ENCODE measurements at regions not wholly inside any gene's neighbourhood (a gene's known extent, or its start where the extent isn't known, plus 50 kb on each side); places are given as distances from the start of the nearest gene placed in this dataset.

GRCh38 chr6:164414695-164415094 is 894.7 kb downstream of the C6orf118 start:
- H3K36me3 ChIP-seq (ENCODE audit: insufficient read depth, low read length) = no peaks in the 10 kb centered on the region
- no peaks in the 10 kb centered on the region for H3K9me3 ChIP-seq (ENCODE audit: control insufficient read depth, insufficient read depth, low read length)
- H3K9ac ChIP-seq (ENCODE audit: low read depth, low read length) = no peak overlapping the region
- H3K4me1 ChIP-seq (ENCODE audit: insufficient read depth, low read length) = no peaks in the 10 kb centered on the region

DNA sequence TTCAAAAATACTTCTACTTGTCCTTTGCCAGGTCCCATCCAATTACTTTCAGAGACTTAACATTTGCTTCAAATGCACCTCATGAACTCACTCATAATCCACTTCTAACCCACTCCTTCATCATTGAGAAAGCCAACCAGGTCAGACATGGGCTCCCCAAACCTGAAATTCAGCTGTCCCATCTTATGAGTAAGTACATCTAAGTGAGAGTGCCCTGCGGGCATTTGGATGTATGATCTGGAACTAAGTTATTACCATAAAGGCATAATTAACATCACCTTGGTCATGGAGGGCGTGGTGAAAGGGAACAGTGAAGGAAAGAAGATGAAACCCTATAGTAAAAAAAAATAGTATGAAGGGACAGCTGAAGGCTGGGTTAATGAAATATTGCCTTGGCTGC is 896.8 kb downstream of the C6orf118 start:
- Histone ChIP-seq H3K9me3 (ENCODE audit: control insufficient read depth, insufficient read depth, low read length) (no peaks in the 10 kb centered on the region), H3K36me3 (ENCODE audit: insufficient read depth, low read length) (no peaks in the 10 kb centered on the region), H3K4me1 (ENCODE audit: insufficient read depth, low read length) (no peaks in the 10 kb centered on the region), H3K9ac (ENCODE audit: low read depth, low read length) (no peak overlapping the region)

DNA sequence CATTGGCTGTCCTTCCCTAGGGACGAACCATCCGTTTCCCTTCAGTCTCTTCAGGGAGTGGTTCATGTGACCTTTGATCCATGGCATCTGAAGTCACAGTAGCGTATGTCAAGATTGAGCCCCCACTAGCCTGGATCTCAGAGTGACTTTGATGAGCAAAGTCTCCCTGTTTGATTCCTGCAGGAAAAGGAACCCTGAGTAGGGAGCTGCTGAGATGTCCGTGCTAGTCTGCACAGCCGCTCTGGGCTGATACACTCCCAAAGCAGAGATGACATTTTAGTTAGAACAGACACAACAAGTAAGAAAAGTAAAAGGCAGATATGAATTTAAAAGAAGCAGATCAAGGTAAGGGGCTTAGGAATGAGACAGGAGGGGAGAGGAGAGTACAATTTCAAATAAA is 899.4 kb downstream of the C6orf118 start:
- no peak overlapping the region for H3K9ac ChIP-seq (ENCODE audit: low read depth, low read length)
- H3K36me3 ChIP-seq (ENCODE audit: insufficient read depth, low read length) = no peaks in the 10 kb centered on the region
- no peaks in the 10 kb centered on the region for H3K4me1 ChIP-seq (ENCODE audit: insufficient read depth, low read length)
- no peaks in the 10 kb centered on the region for H3K9me3 ChIP-seq (ENCODE audit: control insufficient read depth, insufficient read depth, low read length)

DNA sequence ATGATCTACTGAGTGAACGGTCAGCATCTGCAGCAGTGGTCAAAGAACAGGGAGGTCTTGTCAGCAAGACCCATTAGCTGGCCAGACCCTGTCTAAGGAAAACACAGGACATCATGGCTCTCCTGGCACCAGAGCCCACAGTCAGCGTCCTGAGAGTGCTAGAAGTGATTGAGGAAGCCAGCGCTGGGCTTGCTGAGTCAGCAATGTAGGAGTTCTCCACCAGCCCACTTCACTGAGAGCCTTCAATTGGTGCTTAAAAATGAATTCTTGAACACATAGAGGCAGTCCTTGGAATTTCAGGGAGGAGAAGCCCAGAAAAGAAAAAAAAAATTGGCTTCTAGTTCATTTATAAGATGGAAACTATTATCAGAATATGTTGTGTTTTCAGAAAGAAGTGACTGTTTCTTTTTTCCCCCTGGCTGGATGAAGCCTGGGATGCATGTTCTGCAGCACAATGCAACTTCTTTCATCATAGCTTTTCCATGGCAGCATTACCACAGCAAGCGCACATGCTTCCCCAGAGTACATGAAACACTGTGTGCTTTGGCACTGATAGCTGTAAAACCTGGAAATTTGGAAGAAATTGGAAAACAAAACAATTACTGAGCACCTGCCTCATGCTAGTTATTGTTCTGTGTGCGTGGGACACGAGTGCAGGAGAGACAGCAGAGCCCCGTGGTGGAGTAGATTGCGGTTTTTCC is 899.9 kb downstream of the C6orf118 start:
- Histone ChIP-seq H3K9me3 (ENCODE audit: control insufficient read depth, insufficient read depth, low read length) (no peaks in the 10 kb centered on the region), H3K4me1 (ENCODE audit: insufficient read depth, low read length) (no peaks in the 10 kb centered on the region), H3K36me3 (ENCODE audit: insufficient read depth, low read length) (no peaks in the 10 kb centered on the region), H3K9ac (ENCODE audit: low read depth, low read length) (no peak overlapping the region)

DNA sequence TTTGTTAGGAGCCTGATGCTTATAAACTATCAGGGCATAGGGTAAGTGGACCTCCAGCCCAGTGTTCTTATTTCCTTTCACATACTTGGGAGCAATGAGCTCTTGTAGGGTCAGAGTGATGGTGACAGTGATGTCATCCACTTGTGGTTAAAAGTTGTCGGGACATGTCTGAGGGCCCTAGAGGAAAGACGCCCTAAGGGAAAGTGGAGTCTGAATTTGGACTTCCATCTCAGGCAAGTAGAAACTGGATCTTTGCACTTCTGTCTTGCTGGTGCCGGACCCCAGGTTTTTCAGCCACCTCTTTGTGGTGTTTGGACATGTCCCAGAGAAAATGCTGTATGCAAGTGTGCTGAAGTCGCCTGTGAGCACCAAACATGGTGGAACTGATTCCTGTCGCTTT is 900.5 kb downstream of the C6orf118 start:
- Histone ChIP-seq H3K36me3 (ENCODE audit: insufficient read depth, low read length) (no peaks in the 10 kb centered on the region), H3K4me1 (ENCODE audit: insufficient read depth, low read length) (no peaks in the 10 kb centered on the region), H3K9ac (ENCODE audit: low read depth, low read length) (no peak overlapping the region), H3K9me3 (ENCODE audit: control insufficient read depth, insufficient read depth, low read length) (no peaks in the 10 kb centered on the region)

DNA sequence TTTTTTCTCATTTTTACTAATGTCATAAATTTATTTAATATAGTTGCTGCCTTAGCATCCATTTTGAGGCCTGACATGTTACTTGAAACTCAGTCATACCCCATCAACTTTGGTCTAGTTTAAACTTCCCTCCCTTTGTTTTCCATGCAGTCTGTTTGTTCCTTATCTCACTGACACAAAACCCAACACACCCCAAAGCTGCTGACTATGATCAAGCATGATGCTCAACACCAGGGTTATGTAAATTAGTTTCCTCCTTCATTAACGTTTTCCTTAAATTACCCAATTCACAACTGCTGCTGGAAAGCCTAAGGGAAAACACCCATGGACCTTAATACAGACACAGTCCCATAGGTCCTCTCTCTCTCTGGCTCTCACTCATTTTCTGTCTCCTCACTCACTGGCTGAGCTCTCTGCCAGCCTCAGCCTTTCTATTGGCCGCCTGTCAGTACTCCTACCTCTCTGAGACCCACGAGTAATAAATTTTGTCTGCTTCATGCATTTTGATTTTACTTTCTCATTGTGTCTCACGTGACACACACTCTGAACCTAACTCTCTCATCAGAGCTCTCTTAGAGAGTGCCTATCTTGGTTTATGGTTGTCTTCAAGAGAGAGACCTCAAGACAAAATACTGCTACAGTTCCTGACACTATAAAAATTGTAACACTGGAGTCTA is 904.5 kb downstream of the C6orf118 start:
- no peaks in the 10 kb centered on the region for H3K4me1 ChIP-seq (ENCODE audit: insufficient read depth, low read length)
- H3K9me3 ChIP-seq (ENCODE audit: control insufficient read depth, insufficient read depth, low read length) = no peaks in the 10 kb centered on the region
- no peak overlapping the region for H3K9ac ChIP-seq (ENCODE audit: low read depth, low read length)
- H3K36me3 ChIP-seq (ENCODE audit: insufficient read depth, low read length) = no peaks in the 10 kb centered on the region

DNA sequence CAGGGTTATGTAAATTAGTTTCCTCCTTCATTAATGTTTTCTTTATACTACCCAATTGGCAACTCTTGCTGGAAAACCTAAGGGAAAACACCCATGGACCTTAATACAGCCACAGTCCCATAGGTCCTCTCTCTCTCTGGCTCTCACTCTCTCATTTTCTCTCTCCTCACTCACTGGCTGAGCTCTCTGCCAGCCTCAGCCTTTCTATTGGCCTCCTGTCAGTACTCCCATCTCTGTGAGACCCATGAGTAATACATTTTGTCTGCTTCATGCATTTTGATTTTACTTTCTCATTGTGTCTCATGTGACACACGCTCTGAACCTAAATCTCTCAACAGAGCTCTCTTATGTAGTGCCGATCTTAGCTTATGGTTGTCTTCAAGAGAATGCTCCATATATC is 907.5 kb downstream of the C6orf118 start:
- H3K9ac ChIP-seq (ENCODE audit: low read depth, low read length) = no peak overlapping the region
- no peaks in the 10 kb centered on the region for H3K36me3 ChIP-seq (ENCODE audit: insufficient read depth, low read length)
- no peaks in the 10 kb centered on the region for H3K4me1 ChIP-seq (ENCODE audit: insufficient read depth, low read length)
- no peaks in the 10 kb centered on the region for H3K9me3 ChIP-seq (ENCODE audit: control insufficient read depth, insufficient read depth, low read length)

GRCh38 chr6:164398647-164399046 is 910.8 kb downstream of the C6orf118 start:
- Histone ChIP-seq H3K9me3 (ENCODE audit: control insufficient read depth, insufficient read depth, low read length) (no peaks in the 10 kb centered on the region), H3K4me1 (ENCODE audit: insufficient read depth, low read length) (no peaks in the 10 kb centered on the region; the same call in 1 of the 2 replicates), H3K36me3 (ENCODE audit: insufficient read depth, low read length) (no peaks in the 10 kb centered on the region)

DNA sequence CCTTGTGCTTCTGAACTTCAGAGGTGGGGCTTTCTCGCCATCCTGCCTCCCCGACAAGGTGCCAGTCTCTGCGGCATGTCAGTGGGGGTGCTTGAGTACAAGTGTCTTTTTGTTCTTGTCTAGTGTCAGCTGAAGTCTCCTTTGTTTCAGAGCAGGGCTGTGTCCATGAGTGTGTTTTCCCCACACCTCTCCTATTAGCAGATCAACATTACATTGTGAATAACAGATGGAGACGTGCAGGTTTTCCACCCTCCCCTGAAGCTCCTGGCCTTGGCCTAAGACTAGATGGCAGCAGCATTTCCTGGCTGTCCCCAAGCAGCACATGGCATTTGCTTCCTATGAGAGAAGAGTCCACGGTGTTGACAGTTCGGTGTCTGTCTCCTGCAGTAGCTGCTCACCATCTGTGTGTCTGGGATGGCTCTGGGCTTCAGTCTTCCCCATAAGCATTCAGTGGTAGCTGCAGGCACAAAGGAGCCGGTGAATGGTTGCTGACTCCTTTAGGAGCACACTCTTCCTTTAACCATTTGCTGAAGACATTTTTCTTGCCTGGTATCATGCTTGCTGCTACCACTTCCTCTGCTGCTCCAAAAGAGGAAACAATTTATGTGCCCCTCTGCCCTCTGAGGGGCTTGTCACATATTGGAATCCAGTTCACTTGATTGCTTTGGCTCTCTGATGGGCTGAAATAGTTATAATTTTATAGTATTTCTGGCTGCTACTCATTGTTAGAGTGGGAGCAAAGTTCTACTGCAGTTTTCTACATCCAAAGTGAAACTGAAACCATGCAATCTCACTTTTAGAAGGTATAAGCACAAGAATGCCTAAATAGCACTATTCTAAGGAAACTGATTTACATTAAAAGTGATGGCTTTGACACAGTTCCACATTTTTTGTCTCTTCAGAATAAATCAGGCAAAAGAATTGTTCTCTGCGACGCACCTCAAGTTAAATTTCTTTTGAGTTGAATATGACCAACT is 913.0 kb downstream of the C6orf118 start:
- Histone ChIP-seq H3K4me1 (ENCODE audit: insufficient read depth, low read length) (no peaks in the 10 kb centered on the region; the same call in 1 of the 2 replicates), H3K9me3 (ENCODE audit: control insufficient read depth, insufficient read depth, low read length) (no peaks in the 10 kb centered on the region), H3K9ac (ENCODE audit: low read depth, low read length) (no peak overlapping the region), H3K36me3 (ENCODE audit: insufficient read depth, low read length) (no peaks in the 10 kb centered on the region)

More at GRCh38 chr6:164398647-164399046, 910.8 kb downstream of the C6orf118 start:
- no peak overlapping the region for H3K9ac ChIP-seq (ENCODE audit: low read depth, low read length)

- Histone ChIP-seq H3K4me1 (ENCODE audit: insufficient read depth, low read length) (no peaks in the 10 kb centered on the region), H3K9me3 (ENCODE audit: control insufficient read depth, insufficient read depth, low read length) (no peaks in the 10 kb centered on the region; the same call in none of the 2 replicates), H3K36me3 (ENCODE audit: insufficient read depth, low read length) (no peaks in the 10 kb centered on the region), H3K9ac (ENCODE audit: low read depth, low read length) (no peak overlapping the region)
Measured at GRCh38 chr6:164379795-164380194, 929.6 kb downstream of the C6orf118 start.

- Histone ChIP-seq H3K4me1 (ENCODE audit: insufficient read depth, low read length) (no peaks in the 10 kb centered on the region), H3K9ac (ENCODE audit: low read depth, low read length) (no peak overlapping the region), H3K9me3 (ENCODE audit: control insufficient read depth, insufficient read depth, low read length) (no peaks in the 10 kb centered on the region; the same call in none of the 2 replicates), H3K36me3 (ENCODE audit: insufficient read depth, low read length) (no peaks in the 10 kb centered on the region)
Measured at GRCh38 chr6:164378330-164378729, 931.1 kb downstream of the C6orf118 start.

DNA sequence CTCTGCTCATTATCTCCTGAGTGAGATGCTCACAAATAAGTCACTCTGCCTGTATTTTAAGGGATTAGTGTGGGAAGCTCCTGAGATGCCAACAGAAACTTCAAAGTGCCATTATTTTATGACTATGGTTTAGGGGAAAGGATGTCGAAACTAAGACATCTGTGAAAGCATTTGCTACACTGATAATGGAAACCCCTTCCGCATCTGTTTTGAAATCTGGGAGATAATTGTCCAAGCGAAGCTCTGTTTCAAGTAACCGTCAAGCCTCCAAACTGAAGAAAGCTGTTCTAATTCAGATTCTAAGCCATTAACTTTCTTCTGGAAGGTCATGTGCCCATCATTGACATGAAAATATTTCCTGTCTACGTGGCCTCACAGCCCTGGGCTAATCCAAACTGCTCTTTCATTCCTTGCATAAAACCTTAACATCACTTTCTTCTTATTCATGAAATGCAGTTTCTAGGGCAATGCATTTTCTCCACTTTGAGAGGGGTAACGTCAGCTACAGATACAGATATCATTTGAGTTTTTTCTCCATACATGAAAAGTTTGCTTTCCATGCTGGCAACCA is 932.0 kb downstream of the C6orf118 start:
- Histone ChIP-seq H3K9me3 (ENCODE audit: control insufficient read depth, insufficient read depth, low read length) (no peaks in the 10 kb centered on the region; the same call in none of the 2 replicates), H3K9ac (ENCODE audit: low read depth, low read length) (no peak overlapping the region), H3K4me1 (ENCODE audit: insufficient read depth, low read length) (no peaks in the 10 kb centered on the region), H3K36me3 (ENCODE audit: insufficient read depth, low read length) (no peaks in the 10 kb centered on the region)

DNA sequence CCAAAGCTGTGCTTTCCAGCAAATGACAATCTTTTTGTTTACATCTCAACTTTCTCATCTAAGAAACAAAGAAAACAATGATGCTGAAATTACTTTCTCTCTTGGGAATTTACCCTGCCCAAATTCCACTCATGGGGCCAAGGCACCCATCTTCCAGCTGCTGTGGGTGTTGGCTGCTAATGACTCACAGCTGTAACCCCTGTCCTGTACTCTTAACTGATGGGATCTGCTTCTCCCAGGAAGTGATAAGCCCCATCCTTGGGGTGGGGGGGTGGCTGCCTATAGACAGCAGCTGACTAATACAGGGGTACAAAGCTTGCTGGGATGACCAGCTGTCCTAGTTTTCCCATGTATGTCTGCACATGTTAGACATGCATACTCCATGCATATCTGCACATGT is 938.6 kb downstream of the C6orf118 start:
- Histone ChIP-seq H3K9me3 (ENCODE audit: control insufficient read depth, insufficient read depth, low read length) (no peaks in the 10 kb centered on the region), H3K9ac (ENCODE audit: low read depth, low read length) (no peak overlapping the region), H3K36me3 (ENCODE audit: insufficient read depth, low read length) (no peaks in the 10 kb centered on the region), H3K4me1 (ENCODE audit: insufficient read depth, low read length) (no peaks in the 10 kb centered on the region)

- H3K4me1 ChIP-seq (ENCODE audit: insufficient read depth, low read length) = no peaks in the 10 kb centered on the region
- no peak overlapping the region for H3K9ac ChIP-seq (ENCODE audit: low read depth, low read length)
- peaks cover 8% of the 10 kb centered on the region; the same call in 1 of the 2 replicates for H3K9me3 ChIP-seq (ENCODE audit: control insufficient read depth, insufficient read depth, low read length)
- no peaks in the 10 kb centered on the region for H3K36me3 ChIP-seq (ENCODE audit: insufficient read depth, low read length)
Measured at GRCh38 chr6:164359441-164359840, 944.9 kb downstream of the QKI start.
